Pulmonary artery endothelial cell (primary cell): ENCODE measurements at regions not wholly inside any gene's neighbourhood (a gene's known extent, or its start where the extent isn't known, plus 50 kb on each side); places are given as distances from the start of the nearest gene placed in this dataset.
"Not testable (repeated sequence)": the region's sequence is repeated elsewhere in the genome, so short reads cannot be mapped to it uniquely, and the experiment has no call there.

Experiments used
- DNase-seq: peaks from one replicate; pipeline ENCODE4 v3.0.0-alpha.2; 2011; ENCODE audit warnings: low read depth, low spot score

- DNase-seq, result no peak
These were observed 113.0 kb downstream of the TMEM30B start for GRCh38 chr14:61168141-61168540.

DNA sequence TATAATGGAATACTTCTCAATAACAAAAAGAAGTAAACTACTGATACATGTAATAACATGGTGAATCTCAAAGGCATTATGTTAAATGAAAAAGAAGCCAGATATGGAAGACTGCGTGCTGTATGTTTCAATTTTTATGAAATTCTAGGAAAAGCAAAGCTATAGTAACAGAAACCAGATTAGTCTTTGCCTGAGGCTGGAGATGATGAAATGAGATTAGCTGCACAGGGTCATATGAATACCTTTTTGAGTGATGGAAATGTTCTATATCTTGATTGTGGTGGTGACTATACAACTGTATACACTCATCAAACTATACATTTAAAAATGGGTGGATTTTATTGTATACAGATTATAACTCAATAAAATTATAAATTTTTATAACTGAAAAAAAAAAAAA is 113.5 kb downstream of the TMEM30B start:
- no peak for DNase-seq

- no peak for DNase-seq
These were observed 120.3 kb downstream of the TMEM30B start for GRCh38 chr14:61160798-61161197.

DNA sequence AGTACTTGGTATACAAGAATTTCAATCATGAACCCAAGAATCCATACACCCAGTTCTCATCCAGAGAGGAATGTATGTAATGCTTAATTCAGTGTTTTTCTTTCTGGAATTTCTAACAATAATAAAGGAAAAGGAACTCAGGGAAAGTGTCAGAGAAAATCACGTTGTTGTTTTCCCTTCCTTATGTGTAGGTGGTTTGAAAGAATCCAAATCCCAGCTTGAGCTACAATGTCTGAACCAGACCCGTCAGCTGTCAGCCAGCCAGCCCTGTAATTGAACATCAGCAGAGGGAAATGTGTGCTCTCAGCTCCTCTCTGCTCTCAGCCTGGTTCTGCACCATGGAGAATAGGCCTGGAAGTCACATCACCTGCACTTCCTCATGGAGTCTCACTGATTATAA is 126.5 kb downstream of the TMEM30B start:
- DNase-seq, result no peak

GRCh38 chr14:61153914-61154545 is 127.1 kb downstream of the TMEM30B start:
- DNase-seq, result no peak

- DNase-seq, result no peak
These were observed 127.7 kb downstream of the TMEM30B start for GRCh38 chr14:61153431-61153830.

DNA sequence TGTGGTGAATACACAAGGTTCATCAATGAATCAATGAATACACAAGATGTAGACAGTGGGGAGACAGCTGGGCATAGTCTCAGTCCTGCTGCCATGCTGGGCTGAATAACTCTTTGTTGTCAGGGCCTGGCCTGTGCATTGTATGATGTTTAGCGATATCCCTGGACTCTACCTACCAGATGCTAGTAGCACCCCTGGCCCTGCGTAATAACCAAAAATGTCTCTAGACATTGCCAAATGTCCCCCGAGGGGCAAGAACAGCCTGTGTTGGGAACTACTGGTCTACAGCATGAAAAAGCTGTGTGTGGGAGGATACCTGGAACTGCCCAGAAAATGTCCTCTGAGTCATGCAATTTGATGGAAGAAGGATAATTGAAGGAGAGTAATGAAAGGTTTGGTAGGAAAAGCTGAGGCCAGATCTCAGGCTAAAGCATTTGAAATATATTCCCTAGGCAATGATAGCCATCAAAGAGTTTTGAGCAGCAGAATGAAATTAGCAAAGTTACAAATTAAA is 128.2 kb downstream of the TMEM30B start:
- DNase-seq, result no peak

DNA sequence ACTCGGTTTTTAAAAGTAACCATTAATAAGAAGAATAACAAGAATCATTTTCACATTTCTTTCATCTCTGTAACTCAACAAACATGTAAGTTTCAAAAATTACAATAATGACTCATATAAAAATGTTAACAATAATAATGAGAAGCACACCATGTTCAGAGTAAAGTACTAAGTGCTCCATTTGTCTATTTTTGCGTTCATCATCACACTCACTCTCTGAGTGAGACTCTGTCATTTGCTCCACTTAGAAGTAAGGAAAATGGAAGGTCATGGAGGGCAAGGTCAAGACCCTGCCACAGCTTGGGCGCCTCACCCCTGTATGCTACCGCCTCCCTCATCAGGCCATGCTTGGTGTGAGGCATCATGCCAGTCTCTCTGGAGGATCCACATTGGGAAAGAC is 129.9 kb downstream of the TMEM30B start:
- no peak for DNase-seq

DNA sequence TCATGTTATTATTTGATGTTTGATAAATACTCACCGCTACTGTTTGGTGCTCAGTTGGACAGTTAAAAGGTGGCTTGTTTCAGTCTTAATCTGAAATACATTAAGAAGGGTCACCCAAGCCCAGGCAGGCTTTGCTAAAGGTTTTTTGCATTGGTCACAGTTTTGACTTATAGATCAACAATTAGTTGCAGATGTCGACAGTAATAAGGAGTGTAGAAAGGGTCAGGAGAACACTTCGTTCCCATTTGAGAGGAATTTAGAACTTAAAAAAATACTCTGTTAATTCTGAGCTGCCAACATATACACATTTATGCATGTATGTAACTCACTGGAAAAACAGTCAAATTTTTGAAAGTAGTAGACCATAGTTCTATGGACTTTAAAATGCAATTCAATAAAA is 130.3 kb downstream of the TMEM30B start:
- no peak for DNase-seq

DNA sequence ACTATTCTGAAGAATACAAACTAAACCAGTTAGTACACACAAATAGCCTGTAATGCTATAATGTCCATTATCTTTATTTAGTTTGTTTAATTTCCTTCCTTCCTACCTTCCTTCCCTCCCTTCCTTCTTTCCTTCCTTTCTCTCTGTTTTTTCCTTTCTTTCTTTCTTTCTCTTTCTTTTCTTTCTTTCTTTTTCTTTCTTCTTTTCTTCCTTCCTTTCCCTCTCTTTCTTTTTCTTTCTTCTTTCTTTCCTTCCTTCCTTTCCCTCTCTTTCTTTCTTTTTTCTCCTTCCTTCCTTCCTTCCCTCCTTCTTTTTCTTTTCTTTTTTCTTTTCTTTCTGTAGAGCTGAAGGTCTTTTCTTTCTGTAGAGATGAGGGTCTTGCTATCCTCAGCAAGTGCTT is 131.2 kb downstream of the TMEM30B start:
- DNase-seq, result no peak

DNA sequence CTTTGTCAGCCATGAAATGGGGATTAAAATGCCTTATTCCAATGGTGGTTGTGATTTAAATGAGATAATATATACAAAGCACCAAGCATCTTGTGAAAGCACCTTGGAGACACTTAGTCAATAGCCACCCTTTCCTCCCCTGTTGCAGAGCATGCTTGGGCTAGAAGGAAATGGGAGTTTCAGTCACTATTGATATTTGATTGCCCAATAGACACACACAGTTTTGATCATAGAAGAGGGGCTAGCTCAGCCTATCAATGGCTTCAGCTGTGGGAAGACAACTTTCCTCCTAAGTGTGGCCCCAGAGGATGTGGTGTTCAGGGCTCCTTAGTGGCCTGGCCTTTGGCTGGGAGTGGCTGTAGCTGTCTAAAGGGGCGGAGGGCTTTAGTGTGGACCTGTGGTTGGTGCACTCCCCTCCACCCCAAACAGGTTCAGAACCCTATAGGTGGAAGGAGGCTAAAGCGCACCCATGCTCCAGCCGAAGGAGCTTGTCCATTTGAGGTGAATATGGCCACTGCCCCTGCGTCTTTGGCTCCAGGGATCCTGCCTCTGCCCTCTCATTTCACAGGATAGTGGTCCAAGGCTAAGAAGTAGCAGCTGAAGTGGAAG is 132.3 kb downstream of the TMEM30B start:
- no peak for DNase-seq

DNA sequence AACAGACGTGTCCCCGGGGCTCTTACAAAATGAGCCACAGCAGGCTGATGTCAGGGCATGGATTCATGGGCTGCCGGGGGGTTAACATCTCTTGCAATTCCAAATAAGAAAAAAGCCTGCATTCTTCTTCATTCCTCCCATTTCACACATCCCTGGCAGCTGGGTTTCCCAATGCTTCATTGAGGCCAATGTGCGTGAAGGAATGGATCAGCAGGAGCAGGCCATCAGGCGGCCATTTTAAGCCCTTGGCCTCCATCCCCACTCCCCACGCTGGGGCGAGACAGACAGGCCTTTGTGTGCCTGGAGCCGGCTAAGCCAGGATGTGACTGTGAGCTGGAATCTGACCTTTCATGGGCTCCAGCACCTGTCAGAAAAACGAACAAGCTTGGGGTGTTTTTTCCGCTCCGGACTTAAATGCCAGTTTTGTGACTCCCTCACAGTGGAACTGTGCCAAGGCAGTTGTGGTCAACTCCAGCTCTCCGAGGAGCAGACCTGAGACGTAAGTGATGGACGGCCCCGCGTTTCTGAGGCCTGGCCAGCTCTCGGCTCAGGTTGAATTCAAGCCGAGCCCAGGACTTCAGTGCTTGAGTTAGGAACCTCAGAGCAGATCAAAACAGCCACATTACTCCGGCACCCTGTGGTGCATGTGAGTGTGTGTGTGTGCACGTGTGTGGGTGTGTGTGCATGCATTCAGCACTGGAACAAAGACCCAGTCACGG is 133.1 kb downstream of the TMEM30B start:
- DNase-seq, result peak; percentile 54

- DNase-seq, result no peak
These were observed 133.7 kb downstream of the TMEM30B start for GRCh38 chr14:61147381-61147821.

GRCh38 chr14:61146899-61147298 is 134.2 kb downstream of the TMEM30B start:
- no peak for DNase-seq

DNA sequence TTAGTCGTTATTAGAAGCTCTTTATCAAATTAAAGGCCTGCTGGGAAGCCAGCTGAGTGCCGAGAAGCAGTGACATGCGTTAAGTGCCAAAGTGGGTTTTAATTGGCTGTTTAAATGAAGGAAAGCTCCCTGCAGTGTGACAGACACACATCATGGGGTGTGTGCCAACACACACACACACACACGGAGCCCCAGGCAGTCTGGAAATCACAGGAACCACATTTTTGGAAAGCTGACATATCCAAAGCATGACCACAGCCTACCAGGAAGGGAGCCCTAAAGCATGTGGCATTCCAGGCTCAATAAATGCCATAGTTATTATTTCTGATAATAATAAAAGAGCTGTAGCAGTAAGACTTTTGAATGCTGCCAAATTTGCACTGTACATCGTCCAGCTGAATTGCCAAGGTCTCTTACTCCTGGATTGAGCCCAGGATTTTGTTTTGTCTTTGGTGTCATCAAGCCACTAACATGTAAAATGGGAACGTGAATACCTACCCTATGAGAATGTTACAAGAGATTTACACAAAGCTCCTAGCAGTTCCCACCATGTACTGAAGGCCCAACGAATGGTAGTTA is 135.1 kb downstream of the TMEM30B start:
- no peak for DNase-seq

GRCh38 chr14:61145034-61145902 is 135.9 kb downstream of the TMEM30B start:
- no peak for DNase-seq

- not testable (repeated sequence) for DNase-seq
These were observed 136.8 kb downstream of the TMEM30B start for GRCh38 chr14:61144117-61145033.

GRCh38 chr14:61140872-61141271 is 140.3 kb downstream of the TMEM30B start:
- no peak for DNase-seq

DNA sequence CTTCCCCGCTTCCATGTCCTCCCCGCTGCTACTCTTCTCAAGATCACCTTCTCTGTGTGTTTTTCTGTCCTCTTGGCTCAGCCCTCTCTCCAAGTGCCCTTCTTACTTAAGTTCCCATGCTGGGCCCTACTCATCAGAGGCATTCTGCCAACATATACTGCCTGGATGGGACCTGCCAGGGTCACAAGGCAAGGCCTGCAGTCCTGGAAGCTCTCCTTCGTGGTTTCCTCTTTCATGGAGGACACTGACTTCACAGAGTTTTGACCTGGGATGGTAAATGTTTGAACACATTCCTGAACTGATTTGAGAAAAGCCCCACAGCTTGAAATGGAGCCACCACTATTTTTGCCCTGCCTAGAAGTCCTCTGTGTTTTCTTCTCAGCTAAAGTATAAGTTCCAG is 140.9 kb downstream of the TMEM30B start:
- no peak for DNase-seq

DNA sequence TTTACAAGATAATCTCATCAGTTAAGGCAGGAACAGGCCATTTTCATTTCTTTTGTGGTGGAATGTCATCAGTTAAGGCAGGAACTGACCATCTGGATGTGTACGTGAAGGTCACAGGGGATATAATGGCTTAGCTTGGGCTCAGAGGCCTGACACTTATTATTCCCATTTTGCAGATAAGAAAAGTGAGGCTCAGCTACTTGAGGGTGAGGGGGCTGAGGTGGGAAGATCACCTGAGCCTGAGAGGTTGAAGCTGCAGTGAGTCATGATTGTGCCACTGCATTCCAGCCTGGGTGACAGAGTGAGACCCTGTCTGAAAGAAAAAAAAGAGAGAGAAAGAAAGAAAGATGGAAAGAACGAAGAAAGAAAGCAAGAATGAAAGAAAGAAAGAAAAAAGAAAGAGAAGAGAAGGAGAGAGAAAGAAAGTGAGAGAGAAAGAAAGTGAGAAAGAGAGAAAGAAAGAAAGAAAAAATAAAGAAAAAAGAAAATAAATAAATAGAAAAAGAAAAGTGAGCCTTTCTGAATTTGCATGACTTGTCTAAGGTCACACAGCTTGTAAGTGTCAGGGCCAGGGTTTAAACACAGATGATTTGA is 142.0 kb downstream of the TMEM30B start:
- DNase-seq, result no peak
